BLaER1 (cell line): ENCODE measurements at regions not wholly inside any gene's neighbourhood (a gene's known extent, or its start where the extent isn't known, plus 50 kb on each side); places are given as distances from the start of the nearest gene placed in this dataset.

Experiments
- H3K27ac ChIP-seq: shearing (Covaris generic); formaldehyde crosslinking; 2 replicates; pipeline ENCODE4 v1.8.1; 2022
- H3K27me3 ChIP-seq: shearing (Covaris generic); formaldehyde crosslinking; 2 replicates; pipeline ENCODE4 v1.8.1; 2022
- H3K36me3 ChIP-seq: shearing (Covaris generic); formaldehyde crosslinking; 2 replicates; pipeline ENCODE4 v1.8.1; 2022
- H3K4me1 ChIP-seq: shearing (Covaris generic); formaldehyde crosslinking; 2 replicates; pipeline ENCODE4 v1.8.1; 2022
- H3K4me2 ChIP-seq: shearing (Covaris generic); formaldehyde crosslinking; 2 replicates; pipeline ENCODE4 v1.8.1; 2022
- H3K4me3 ChIP-seq: shearing (Covaris generic); formaldehyde crosslinking; 2 replicates; pipeline ENCODE4 v1.8.1; 2022
- H3K9ac ChIP-seq: shearing (Covaris generic); formaldehyde crosslinking; 2 replicates; pipeline ENCODE4 v1.8.1; 2022
- H3K9me3 ChIP-seq: shearing (Covaris generic); formaldehyde crosslinking; 2 replicates; pipeline ENCODE4 v1.8.1; 2022
- H4K20me1 ChIP-seq: shearing (Covaris generic); formaldehyde crosslinking; 2 replicates; pipeline ENCODE4 v1.8.1; 2022
- Cebpa-rat ChIP-seq: shearing (Covaris generic); IDR thresholded peaks from 2 replicates; pipeline ENCODE4 v1.8.1; 2022

- Histone ChIP-seq H3K27me3 (no peaks in the 10 kb centered on the region), H4K20me1 (no peaks in the 10 kb centered on the region), H3K9me3 (no peaks in the 10 kb centered on the region; the same call in 1 of the 2 replicates), H3K9ac (no peak overlapping the region), H3K4me3 (no peak overlapping the region), H3K36me3 (no peaks in the 10 kb centered on the region), H3K27ac (no peak overlapping the region), H3K4me2 (no peak overlapping the region), H3K4me1 (0 out of 2 replicates have a peak, but pooled peaks cover 4% of the 10 kb centered on the region)
- no peak for TF ChIP-seq Cebpa-rat
These were observed 53.7 kb upstream of the SHH start for GRCh38 chr7:155865830-155866525.

- no peaks in the 10 kb centered on the region for H3K27me3 ChIP-seq
- no peaks in the 10 kb centered on the region for H3K36me3 ChIP-seq
- no peak overlapping the region for H3K4me3 ChIP-seq
- H3K4me2 ChIP-seq, result no peak overlapping the region
- 0 out of 2 replicates have a peak, but pooled peaks cover 4% of the 10 kb centered on the region for H3K4me1 ChIP-seq
- H4K20me1 ChIP-seq, result no peaks in the 10 kb centered on the region
- no peaks in the 10 kb centered on the region; the same call in 1 of the 2 replicates for H3K9me3 ChIP-seq
- H3K27ac ChIP-seq, result no peak overlapping the region
- no peak overlapping the region for H3K9ac ChIP-seq
- no peak for TF ChIP-seq Cebpa-rat
These were observed 52.9 kb upstream of the SHH start for GRCh38 chr7:155864991-155865690.

GRCh38 chr7:155864271-155864985 lies 52.2 kb upstream of the SHH start:
- H3K4me1 ChIP-seq, result 0 out of 2 replicates have a peak, but pooled peaks cover 4% of the 10 kb centered on the region
- H3K4me2 ChIP-seq, result no peak overlapping the region
- no peak for TF ChIP-seq Cebpa-rat
- no peaks in the 10 kb centered on the region for H3K27me3 ChIP-seq
- no peaks in the 10 kb centered on the region for H4K20me1 ChIP-seq
- no peaks in the 10 kb centered on the region for H3K36me3 ChIP-seq
- no peak overlapping the region for H3K9ac ChIP-seq
- H3K27ac ChIP-seq, result no peak overlapping the region
- H3K9me3 ChIP-seq, result no peaks in the 10 kb centered on the region; the same call in 1 of the 2 replicates
- H3K4me3 ChIP-seq, result no peak overlapping the region

- no peaks in the 10 kb centered on the region for H3K4me1 ChIP-seq
- no peak for TF ChIP-seq Cebpa-rat
- H4K20me1 ChIP-seq, result no peaks in the 10 kb centered on the region
- H3K27me3 ChIP-seq, result no peaks in the 10 kb centered on the region
- no peaks in the 10 kb centered on the region; the same call in 1 of the 2 replicates for H3K9me3 ChIP-seq
- H3K9ac ChIP-seq, result no peak overlapping the region
- no peaks in the 10 kb centered on the region for H3K36me3 ChIP-seq
- no peak overlapping the region for H3K27ac ChIP-seq
- H3K4me3 ChIP-seq, result no peak overlapping the region
- H3K4me2 ChIP-seq, result no peak overlapping the region
These were observed 51.5 kb upstream of the SHH start for GRCh38 chr7:155863721-155864151.

GRCh38 chr7:155862123-155862892 lies 50.0 kb upstream of the SHH start:
- Histone ChIP-seq H4K20me1 (no peaks in the 10 kb centered on the region), H3K9ac (no peak overlapping the region), H3K27me3 (no peaks in the 10 kb centered on the region), H3K4me1 (no peaks in the 10 kb centered on the region), H3K4me2 (no peak overlapping the region), H3K36me3 (no peaks in the 10 kb centered on the region), H3K9me3 (no peaks in the 10 kb centered on the region), H3K27ac (no peak overlapping the region), H3K4me3 (no peak overlapping the region)
- no peak for TF ChIP-seq Cebpa-rat
